ENCODE measurements at regions not wholly inside any gene's neighbourhood (a gene's known extent, or its start where the extent isn't known, plus 50 kb on each side); places are given as distances from the start of the nearest gene placed in this dataset.

DNA sequence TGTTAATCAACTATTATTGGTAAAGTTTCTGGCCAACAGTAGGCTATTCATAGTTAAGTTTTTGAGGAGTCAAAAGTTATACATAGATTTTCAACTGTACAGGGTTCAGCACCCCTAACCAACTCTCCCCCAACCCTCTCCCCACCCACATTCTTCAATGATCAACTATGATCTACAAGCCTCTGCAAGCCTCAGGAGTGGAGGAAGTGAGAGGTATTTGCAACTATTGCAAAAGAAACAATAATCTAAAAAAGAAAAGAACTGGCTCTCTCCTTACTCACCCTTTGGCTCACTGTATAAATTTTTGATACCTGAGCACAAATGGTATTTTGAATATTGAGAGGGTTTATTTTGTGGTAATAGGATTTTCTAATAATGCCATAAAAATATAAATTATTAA, 179.8 kb downstream of the IPMK start:
- Histone ChIP-seq H3K27me3 (ENCODE audit: control insufficient read depth, insufficient read depth, low read length) (no peaks in the 10 kb centered on the region), H3K79me2 (no peaks in the 10 kb centered on the region), H3K36me3 (ENCODE audit: control insufficient read depth, insufficient read depth, low read length) (no peaks in the 10 kb centered on the region), H3K9ac (no peak overlapping the region), H3K27ac (no peak overlapping the region), H2AFZ (no peak overlapping the region), H3K4me2 (ENCODE audit: low read length) (no peak overlapping the region), H3K4me1 (peaks cover 7% of the 10 kb centered on the region), H3K9me3 (ENCODE audit: control insufficient read depth, low read length) (no peaks in the 10 kb centered on the region), H3K4me3 (ENCODE audit: low read depth, low read length) (no peak overlapping the region)
- TF ChIP-seq, protein P1, sequence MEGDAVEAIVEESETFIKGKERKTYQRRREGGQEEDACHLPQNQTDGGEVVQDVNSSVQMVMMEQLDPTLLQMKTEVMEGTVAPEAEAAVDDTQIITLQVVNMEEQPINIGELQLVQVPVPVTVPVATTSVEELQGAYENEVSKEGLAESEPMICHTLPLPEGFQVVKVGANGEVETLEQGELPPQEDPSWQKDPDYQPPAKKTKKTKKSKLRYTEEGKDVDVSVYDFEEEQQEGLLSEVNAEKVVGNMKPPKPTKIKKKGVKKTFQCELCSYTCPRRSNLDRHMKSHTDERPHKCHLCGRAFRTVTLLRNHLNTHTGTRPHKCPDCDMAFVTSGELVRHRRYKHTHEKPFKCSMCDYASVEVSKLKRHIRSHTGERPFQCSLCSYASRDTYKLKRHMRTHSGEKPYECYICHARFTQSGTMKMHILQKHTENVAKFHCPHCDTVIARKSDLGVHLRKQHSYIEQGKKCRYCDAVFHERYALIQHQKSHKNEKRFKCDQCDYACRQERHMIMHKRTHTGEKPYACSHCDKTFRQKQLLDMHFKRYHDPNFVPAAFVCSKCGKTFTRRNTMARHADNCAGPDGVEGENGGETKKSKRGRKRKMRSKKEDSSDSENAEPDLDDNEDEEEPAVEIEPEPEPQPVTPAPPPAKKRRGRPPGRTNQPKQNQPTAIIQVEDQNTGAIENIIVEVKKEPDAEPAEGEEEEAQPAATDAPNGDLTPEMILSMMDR (IDR thresholded peaks at IDR 0.05) = no peak

DNA sequence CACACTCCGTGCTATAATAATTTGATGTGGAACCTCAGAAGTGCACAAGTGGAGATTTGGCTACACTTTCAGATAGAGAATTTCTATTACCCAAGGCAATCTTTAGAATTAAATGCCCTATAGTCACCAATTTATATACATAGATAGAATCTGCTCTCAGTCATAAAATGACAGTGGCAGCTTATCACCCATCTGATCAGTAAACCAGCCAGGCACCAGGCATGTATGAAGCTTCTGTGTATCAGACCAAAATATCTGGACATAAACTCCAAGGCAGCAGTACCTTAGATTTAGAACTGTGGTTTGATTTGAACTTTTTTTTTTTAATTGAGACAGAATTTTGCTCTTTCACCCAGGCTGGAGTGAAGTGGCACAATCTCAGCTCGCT, 180.9 kb downstream of the IPMK start:
- peaks cover 7% of the 10 kb centered on the region for H3K4me1 ChIP-seq
- H2AFZ ChIP-seq = no peak overlapping the region
- no peak overlapping the region for H3K9ac ChIP-seq
- TF ChIP-seq, protein P1 (IDR thresholded peaks at IDR 0.05) = no peak
- H3K4me3 ChIP-seq (ENCODE audit: low read depth, low read length) = no peak overlapping the region
- no peaks in the 10 kb centered on the region for H3K36me3 ChIP-seq (ENCODE audit: control insufficient read depth, insufficient read depth, low read length)
- no peaks in the 10 kb centered on the region for H3K9me3 ChIP-seq (ENCODE audit: control insufficient read depth, low read length)
- no peaks in the 10 kb centered on the region for H3K27me3 ChIP-seq (ENCODE audit: control insufficient read depth, insufficient read depth, low read length)
- no peak overlapping the region for H3K4me2 ChIP-seq (ENCODE audit: low read length)
- no peak overlapping the region for H3K27ac ChIP-seq
- no peaks in the 10 kb centered on the region for H3K79me2 ChIP-seq

DNA sequence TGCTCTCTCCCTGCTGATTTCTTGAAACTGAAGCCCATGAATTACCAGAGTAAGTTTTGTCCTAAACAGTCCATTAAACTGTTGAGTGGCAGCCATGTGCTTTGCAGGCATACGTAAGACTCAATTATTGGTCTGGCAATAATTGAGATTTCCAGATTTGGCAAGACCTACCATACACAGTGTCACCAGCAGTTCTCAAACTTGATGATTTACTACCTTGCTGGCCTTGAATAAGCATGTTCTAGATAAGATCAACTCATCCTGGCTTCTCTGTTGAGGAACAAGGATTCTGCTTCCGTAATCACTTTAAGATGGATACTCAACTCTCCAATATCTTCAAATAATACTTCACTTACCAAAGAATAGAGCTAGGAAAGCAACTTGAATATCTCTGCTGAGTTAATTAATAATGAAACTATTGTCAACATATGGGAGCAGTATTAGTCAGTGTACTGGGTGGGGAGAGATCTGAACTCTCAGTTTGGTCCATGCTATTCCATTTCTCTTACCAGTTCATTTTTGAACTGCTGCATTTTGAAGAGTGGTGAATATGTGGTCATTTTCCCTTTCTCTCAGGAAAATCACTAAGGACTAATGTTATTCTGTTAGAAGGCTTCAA, 181.4 kb downstream of the IPMK start:
- H3K27ac ChIP-seq = no peak overlapping the region
- no peak overlapping the region for H3K4me3 ChIP-seq (ENCODE audit: low read depth, low read length)
- TF ChIP-seq, protein P1 (IDR thresholded peaks at IDR 0.05) = no peak
- H3K9ac ChIP-seq = no peak overlapping the region
- H3K9me3 ChIP-seq (ENCODE audit: control insufficient read depth, low read length) = no peaks in the 10 kb centered on the region
- H2AFZ ChIP-seq = no peak overlapping the region
- no peaks in the 10 kb centered on the region for H3K27me3 ChIP-seq (ENCODE audit: control insufficient read depth, insufficient read depth, low read length)
- no peaks in the 10 kb centered on the region for H3K79me2 ChIP-seq
- no peaks in the 10 kb centered on the region for H3K36me3 ChIP-seq (ENCODE audit: control insufficient read depth, insufficient read depth, low read length)
- no peak overlapping the region for H3K4me2 ChIP-seq (ENCODE audit: low read length)
- H3K4me1 ChIP-seq = peaks cover 7% of the 10 kb centered on the region

DNA sequence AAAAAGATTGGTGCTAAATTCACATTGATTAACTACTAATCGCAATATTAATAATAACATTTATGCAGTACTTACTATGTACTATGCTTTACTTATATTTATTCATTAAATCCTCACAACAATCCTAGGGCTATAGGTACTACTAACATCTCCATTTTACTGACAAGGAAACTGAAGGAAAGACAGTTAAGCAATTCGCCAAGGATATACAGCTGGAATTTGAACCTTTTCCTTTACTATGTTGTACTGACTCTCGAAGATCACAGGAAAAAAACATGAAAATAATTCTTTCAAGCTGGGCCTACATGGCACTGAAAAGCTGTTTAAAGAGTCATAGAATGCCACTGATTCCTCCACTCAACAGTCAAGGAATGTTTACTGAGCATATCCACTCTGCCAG, 185.4 kb downstream of the IPMK start:
- H3K9ac ChIP-seq = no peak overlapping the region
- TF ChIP-seq, protein P1 (IDR thresholded peaks at IDR 0.05) = no peak
- no peak overlapping the region for H3K4me2 ChIP-seq (ENCODE audit: low read length)

DNA sequence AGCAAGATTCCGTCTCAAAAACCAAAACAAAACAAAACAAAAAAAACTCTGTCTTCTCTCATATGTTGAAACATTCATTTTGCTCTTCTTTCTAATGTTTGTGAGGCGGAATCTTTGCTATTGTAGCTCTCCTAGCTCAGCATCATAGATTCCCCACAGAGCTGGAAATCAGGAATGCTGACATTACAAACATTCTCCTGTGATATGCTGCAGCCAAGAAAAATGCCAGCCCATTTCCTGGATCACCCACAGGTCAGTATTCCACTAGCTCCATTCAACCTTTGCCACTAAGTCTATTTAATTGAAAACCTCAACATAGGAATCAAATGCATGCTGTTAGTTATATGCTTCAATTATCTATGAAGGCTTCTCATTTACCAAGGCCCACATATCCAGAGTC, 186.3 kb downstream of the IPMK start:
- TF ChIP-seq, protein P1 (IDR thresholded peaks at IDR 0.05) = no peak
- no peak overlapping the region for H3K27ac ChIP-seq

More for the DNA sequence above, 185.4 kb downstream of the IPMK start:
- Histone ChIP-seq H3K36me3 (ENCODE audit: control insufficient read depth, insufficient read depth, low read length) (no peaks in the 10 kb centered on the region), H2AFZ (no peak overlapping the region), H3K27ac (no peak overlapping the region), H3K9me3 (ENCODE audit: control insufficient read depth, low read length) (no peaks in the 10 kb centered on the region), H3K79me2 (no peaks in the 10 kb centered on the region), H3K4me1 (peaks cover 7% of the 10 kb centered on the region), H3K27me3 (ENCODE audit: control insufficient read depth, insufficient read depth, low read length) (no peaks in the 10 kb centered on the region), H3K4me3 (ENCODE audit: low read depth, low read length) (no peak overlapping the region)

More for the DNA sequence above, 186.3 kb downstream of the IPMK start:
- no peak overlapping the region for H3K4me3 ChIP-seq (ENCODE audit: low read depth, low read length)
- H3K9me3 ChIP-seq (ENCODE audit: control insufficient read depth, low read length) = no peaks in the 10 kb centered on the region
- H3K4me1 ChIP-seq = peaks cover 4% of the 10 kb centered on the region
- H3K9ac ChIP-seq = no peak overlapping the region
- H3K36me3 ChIP-seq (ENCODE audit: control insufficient read depth, insufficient read depth, low read length) = no peaks in the 10 kb centered on the region
- no peak overlapping the region for H2AFZ ChIP-seq
- no peaks in the 10 kb centered on the region for H3K79me2 ChIP-seq
- no peaks in the 10 kb centered on the region for H3K27me3 ChIP-seq (ENCODE audit: control insufficient read depth, insufficient read depth, low read length)
- no peak overlapping the region for H3K4me2 ChIP-seq (ENCODE audit: low read length)

All from parathyroid adenoma (tissue), 2 donors.